ENCODE measurements at regions not wholly inside any gene's neighbourhood (a gene's known extent, or its start where the extent isn't known, plus 50 kb on each side); places are given as distances from the start of the nearest gene placed in this dataset.

GRCh38 chr3:88324788-88325187, 175.0 kb downstream of the C3orf38 start:
- Mint-ChIP-seq H3K4me3 (no peak overlapping the region), H3K9me3 (no peaks in the 10 kb centered on the region), H3K4me1 (peaks cover 11% of the 10 kb centered on the region), H3K27ac (no peak overlapping the region), H3K27me3 (ENCODE audit: low read depth) (no peaks in the 10 kb centered on the region), H3K36me3 (no peaks in the 10 kb centered on the region)
- TF ChIP-seq EMX1 (CRISPR knock-in tag; IDR thresholded peaks at IDR 0.05) (no peak), MLX (CRISPR knock-in tag; IDR thresholded peaks at IDR 0.05) (no peak), IRF2 (CRISPR knock-in tag; IDR thresholded peaks at IDR 0.05; ENCODE audit: borderline replicate concordance, low read depth) (no peak), ZNF121 (CRISPR knock-in tag; IDR thresholded peaks at IDR 0.05) (no peak), NFYB (CRISPR knock-in tag; conservative IDR thresholded peaks at IDR 0.05; ENCODE audit: low read depth) (no peak), HMGXB4 (CRISPR knock-in tag; IDR thresholded peaks at IDR 0.05) (no peak), NFE2L1 (CRISPR knock-in tag; IDR thresholded peaks at IDR 0.05) (no peak), ZNF416 (CRISPR knock-in tag; IDR thresholded peaks at IDR 0.05) (no peak), ZNF423 (CRISPR knock-in tag; IDR thresholded peaks at IDR 0.05) (no peak), CREB1 (CRISPR knock-in tag; IDR thresholded peaks at IDR 0.05) (no peak), GRHL2 (CRISPR knock-in tag; IDR thresholded peaks at IDR 0.05; ENCODE audit: insufficient replicate concordance, severe bottlenecking) (no peak), STAT6 (CRISPR knock-in tag; conservative IDR thresholded peaks at IDR 0.05; ENCODE audit: low read depth) (no peak), ATF6 (CRISPR knock-in tag; IDR thresholded peaks at IDR 0.05) (no peak), ZNF232 (CRISPR knock-in tag; IDR thresholded peaks at IDR 0.05) (no peak), E2F1 (CRISPR knock-in tag; IDR thresholded peaks at IDR 0.05) (no peak), FOXP4 (CRISPR knock-in tag; IDR thresholded peaks at IDR 0.05) (no peak), SMAD3 (CRISPR knock-in tag; IDR thresholded peaks at IDR 0.05; ENCODE audit: borderline replicate concordance) (no peak), ZBTB43 (CRISPR knock-in tag; IDR thresholded peaks at IDR 0.05) (no peak)
- CTCF ChIA-PET, result no interaction called here
- POLR2A ChIA-PET, result no interaction called here
- ATAC-seq (0 out of 2 replicates have a peak, but pooled peaks have one; percentile 18), DNase-seq (ENCODE audit: low spot score) (no peak)

Data from WTC11 (cell line).